ENCODE measurements at regions not wholly inside any gene's neighbourhood (a gene's known extent, or its start where the extent isn't known, plus 50 kb on each side); places are given as distances from the start of the nearest gene placed in this dataset.
"Not testable (repeated sequence)": the region's sequence is repeated elsewhere in the genome, so short reads cannot be mapped to it uniquely, and the experiment has no call there.

DNA sequence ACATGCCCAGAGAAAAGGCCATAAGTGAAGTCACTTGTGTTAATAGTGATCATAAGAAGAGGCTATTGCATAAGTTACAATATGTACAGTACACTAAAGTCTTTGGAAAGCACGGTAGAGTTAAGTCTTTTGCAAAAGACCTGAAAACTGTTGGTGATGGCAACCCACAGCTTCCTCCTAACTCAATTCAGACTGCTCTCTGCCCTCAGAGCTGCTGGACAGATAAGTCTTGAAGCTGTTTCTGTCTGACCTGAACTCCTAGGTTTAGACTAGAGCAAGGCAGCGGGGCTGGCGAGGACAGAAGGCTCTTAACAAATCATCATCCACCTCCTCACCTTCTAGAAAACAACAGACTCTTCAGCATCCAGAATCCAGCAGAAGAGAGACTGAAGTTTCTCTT lies 125.4 kb downstream of the CD24 start:
- no peak for DNase-seq (ENCODE audit: low read depth)

GRCh38 chr6:106847116-106847515 lies 127.4 kb downstream of the CD24 start:
- no peak for DNase-seq (ENCODE audit: low read depth)

- no peak for DNase-seq (ENCODE audit: low read depth)
Observed at GRCh38 chr6:106844930-106845329, 129.6 kb downstream of the CD24 start.

DNA sequence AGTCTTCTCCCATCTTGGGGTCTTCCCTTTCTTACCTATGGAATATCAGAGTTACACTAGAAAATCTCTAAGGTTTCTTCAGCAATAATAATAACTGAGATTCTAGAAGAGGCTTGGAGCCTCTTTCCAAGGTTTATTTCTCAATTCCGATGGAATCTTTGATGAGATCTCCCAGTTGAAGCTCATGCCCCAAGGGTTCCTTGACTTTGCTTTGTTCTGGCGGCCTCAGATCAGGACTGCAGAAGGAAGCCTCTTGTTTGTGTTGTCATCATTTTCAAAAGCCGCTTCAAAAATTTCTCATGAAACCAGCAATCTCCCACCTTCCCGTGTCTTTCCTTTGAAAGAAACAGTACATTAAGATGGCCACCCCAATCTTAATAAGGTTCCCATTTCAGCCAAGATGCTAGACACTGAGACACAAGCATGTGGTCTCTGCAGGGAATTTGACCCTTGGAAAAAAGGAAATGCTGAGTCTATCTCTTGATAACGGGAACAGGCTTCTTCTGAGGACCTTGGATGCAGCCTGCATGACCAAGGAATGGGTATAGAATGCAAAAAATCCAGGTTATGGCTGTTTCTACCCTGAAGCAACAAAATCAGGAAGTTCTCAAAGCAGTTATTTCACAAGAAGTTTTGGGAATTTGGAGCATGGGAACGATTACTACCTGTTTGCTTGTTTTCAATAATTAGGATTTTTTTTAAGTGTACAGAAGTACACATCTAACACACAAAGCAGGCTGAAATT lies 141.6 kb downstream of the CD24 start:
- DNase-seq (ENCODE audit: low read depth), result no peak

GRCh38 chr6:106830930-106831329 lies 143.6 kb downstream of the CD24 start:
- DNase-seq (ENCODE audit: low read depth), result no peak

DNA sequence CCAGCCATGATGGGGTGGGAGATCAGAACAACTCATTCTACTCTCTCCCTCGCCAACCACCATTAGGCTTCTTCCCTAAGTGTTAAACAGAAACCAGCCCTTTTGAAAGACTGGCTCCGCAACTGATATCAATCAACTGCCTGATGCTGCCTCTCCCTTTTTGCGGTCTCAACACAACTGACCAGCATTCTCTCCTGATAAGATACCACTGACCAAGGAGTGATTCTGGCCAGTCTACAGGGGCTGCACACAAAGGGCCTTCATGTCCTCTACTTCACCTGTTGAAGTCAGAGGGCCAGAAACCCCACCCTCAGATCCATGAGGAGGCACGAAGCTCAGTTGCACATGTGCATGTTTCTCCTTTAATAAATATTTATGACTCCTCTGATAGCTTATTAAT lies 145.1 kb downstream of the CD24 start:
- DNase-seq (ENCODE audit: low read depth), result no peak

DNA sequence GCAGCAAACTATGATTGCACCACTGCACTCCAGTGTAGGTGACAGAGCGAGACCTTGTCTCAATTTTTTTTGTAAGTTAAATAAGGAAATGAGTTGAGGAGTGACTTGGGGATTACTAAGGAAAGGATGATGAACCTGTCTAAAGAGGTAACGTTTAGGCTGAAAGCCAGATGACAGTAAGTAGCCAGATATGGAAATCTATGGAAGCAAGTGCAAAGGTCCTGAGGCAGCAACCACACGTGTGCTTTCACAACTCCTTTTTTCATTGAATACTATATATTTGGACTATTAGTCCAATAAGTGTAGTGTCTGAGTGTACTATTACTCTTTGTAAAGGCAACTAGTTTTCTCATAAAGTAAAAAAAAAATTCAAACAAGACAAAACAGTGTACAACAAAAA lies 147.4 kb downstream of the CD24 start:
- DNase-seq (ENCODE audit: low read depth), result no peak

DNA sequence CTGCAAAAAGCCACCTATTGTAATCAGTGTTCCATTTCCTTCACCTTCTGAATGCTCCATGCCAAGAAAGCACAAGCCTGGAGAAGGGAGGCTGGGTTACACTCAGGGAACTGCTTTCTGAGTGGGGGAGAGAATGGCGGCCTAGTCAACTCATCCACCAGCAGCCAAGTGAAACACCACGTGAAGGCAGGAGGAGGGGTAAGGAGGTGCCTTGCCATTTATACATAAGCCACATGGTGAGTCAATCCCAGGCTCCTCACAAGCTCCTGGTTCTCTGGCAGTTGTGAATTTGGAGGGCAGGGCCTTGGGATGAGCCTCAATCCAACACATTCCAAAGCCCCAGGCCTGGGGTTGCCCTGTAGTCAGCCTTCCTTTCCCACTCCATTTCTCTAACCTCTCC lies 149.4 kb downstream of the CD24 start:
- peak; percentile 0 for DNase-seq (ENCODE audit: low read depth)

GRCh38 chr6:106823732-106824351 lies 150.7 kb downstream of the CD24 start:
- no peak for DNase-seq (ENCODE audit: low read depth)

- no peak for DNase-seq (ENCODE audit: low read depth)
Observed at GRCh38 chr6:106823058-106823457, 151.5 kb downstream of the CD24 start.

DNA sequence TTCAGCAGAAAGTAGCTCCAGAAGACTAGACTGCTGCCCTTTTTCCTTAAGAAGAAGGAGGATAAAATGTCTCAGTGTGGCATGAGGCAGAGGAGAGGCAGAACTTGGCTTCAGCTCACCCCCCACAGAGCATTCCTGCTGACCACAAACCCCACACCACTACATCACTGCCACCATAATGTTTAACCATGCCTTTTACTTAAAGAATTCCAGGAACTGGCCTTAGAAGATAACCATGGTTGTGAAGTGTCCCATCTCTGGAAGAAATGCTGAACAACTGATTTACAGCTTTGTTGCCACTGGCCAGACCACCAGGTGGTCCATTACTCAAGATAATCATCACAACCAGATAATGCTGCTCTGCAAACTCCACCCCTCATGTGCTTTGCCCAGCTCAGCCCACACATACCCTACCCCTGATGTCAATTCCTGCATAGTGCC lies 154.1 kb downstream of the CD24 start:
- DNase-seq (ENCODE audit: low read depth), result no peak

DNA sequence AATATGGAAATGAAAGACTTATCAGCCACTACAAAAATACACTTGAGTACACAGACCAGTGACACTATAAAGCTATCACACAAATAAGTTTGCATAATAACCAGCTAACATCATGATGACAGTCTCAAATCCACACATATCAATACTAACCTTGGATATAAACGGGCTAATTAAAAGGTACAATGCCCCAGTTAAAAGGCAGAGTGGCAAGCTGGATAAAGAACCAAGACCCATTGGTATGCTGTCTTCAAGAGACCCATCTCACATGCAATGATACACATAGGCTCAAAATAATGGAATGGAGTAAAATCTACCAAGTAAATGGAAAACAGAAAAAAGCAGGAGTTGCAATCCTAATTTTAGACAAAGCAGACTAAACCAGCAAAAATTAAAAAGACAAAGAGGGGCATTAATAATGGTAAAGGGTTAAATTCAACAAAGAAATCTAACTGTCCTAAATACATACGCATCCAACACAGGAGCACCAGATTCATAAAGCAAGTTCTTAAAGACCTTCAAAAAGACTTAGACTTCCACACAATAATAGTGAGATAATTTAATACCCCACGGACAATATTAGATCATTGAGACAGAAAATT lies 163.3 kb downstream of the CD24 start:
- no peak for DNase-seq (ENCODE audit: low read depth)

- no peak for DNase-seq (ENCODE audit: low read depth)
Observed at GRCh38 chr6:106808758-106809157, 165.8 kb downstream of the CD24 start.

- no peak for DNase-seq (ENCODE audit: low read depth)
Observed at GRCh38 chr6:106807947-106808611, 166.4 kb downstream of the CD24 start.

- DNase-seq (ENCODE audit: low read depth), result not testable (repeated sequence)
Observed at GRCh38 chr6:106806253-106806652, 168.3 kb downstream of the CD24 start.

GRCh38 chr6:106805771-106806170 lies 168.8 kb downstream of the CD24 start:
- no peak for DNase-seq (ENCODE audit: low read depth)

- DNase-seq (ENCODE audit: low read depth), result no peak
Observed at GRCh38 chr6:106804346-106805335, 169.9 kb downstream of the CD24 start.

DNA sequence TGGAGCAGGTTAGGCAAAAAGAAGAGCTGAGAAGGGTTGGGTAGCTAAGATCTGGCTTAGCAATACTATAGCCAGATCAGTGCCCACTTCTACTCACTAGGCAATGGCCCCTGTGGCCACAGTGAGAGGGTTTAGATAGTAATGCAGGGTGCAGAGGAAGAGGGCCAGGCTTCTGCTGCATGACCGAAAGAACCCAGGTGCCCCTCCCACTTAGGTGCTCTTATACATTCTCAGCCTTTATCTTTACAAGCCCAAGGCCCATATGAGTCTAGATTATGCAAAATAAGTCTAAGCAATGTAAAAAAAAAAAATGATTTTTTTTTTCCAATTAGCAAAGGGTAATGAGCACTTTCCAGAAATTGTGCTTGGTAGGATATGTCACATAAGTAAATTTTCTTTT lies 171.3 kb downstream of the CD24 start:
- no peak for DNase-seq (ENCODE audit: low read depth)

GRCh38 chr6:106802139-106802538 lies 172.4 kb downstream of the CD24 start:
- no peak for DNase-seq (ENCODE audit: low read depth)

DNA sequence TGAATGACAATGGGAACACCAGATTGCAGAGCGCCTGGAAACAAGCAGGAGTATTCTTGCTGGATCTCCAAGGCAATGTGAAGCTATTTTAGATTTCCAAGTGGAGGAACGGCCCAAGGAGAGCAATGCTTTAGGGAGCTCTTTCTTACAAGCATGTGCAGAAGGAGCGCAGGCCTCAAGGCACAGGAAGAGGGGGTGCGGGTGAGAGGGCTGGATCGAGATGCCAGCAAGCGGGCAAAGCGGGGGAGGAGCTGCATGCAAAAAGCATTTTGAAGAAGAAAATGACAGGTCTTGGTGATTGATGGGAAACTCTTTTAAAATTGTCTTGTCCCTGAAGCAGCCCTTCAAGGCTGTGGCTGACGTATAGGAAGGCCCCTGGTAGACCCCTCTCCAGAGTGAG lies 171.9 kb downstream of the QRSL1 start:
- no peak for DNase-seq (ENCODE audit: low read depth)

DNA sequence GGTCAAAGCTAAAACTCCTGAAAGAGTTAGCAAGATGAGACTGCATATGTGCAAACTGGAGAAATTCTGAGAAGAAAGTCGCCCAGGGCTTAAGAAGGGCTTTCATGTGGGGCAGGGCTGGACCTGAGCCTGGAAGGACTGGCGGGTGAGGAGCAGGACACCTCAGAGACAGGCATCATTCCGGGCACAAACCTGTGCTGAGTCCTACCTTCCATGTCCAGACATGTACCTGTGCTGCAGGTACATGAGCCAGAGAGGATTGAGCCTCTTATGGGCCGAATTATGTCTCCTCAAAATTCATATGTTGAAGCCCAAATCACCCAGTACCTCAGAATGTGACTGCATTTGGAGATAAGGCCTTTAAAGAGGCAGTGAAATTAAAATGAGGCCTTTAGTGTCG lies 171.0 kb downstream of the QRSL1 start:
- DNase-seq (ENCODE audit: low read depth), result no peak
